Neutrophil (primary cell): ENCODE measurements at regions not wholly inside any gene's neighbourhood (a gene's known extent, or its start where the extent isn't known, plus 50 kb on each side); places are given as distances from the start of the nearest gene placed in this dataset.

Experiments used
- H3K27ac ChIP-seq: fragments of 200-600 bp; sonication (generic); 2 replicates; pipeline ENCODE4 v1.5.1; 2016; ENCODE audit warnings: mild to moderate bottlenecking, moderate library complexity
- H3K27me3 ChIP-seq: fragments of 200-600 bp; sonication (generic); 2 replicates; pipeline ENCODE4 v1.6.0; 2016; ENCODE audit warnings: mild to moderate bottlenecking
- H3K36me3 ChIP-seq: fragments of 200-600 bp; sonication (generic); 2 replicates; pipeline ENCODE4 v1.5.1; 2017
- H3K4me1 ChIP-seq, 2 experiments: fragments of 200-600 bp in 1 of 2; sonication (generic) in 1 of 2; 1 replicate in 1 of 2; 2 replicates in 1 of 2; pipeline versions ENCODE4 v1.5.1 to v1.6.1; 2013 to 2016; ENCODE audit warnings: low read depth in 1 of 2, low read length in 1 of 2, mild to moderate bottlenecking in 1 of 2, moderate library complexity in 1 of 2; ENCODE audit not compliant: control insufficient read depth in 1 of 2, insufficient read depth in 1 of 2
- H3K4me3 ChIP-seq, 2 experiments: fragments of 200-600 bp in 1 of 2; sonication (generic) in 1 of 2; 1 replicate in 1 of 2; 2 replicates in 1 of 2; pipeline ENCODE4 v1.5.1; 2013 to 2016; ENCODE audit warnings: low read depth in 1 of 2, low read length in 1 of 2, mild to moderate bottlenecking in 1 of 2, moderate library complexity in 1 of 2
- H3K9me3 ChIP-seq: fragments of 200-600 bp; sonication (generic); 2 replicates; pipeline ENCODE4 v1.5.1; 2016
- CTCF ChIP-seq: fragments of 200-600 bp; sonication (generic); IDR thresholded peaks from 2 replicates; pipeline ENCODE4 v1.5.1; 2016; ENCODE audit warnings: antibody characterized with exemption

GRCh38 chr13:78979349-78979748 is 320.4 kb upstream of the OBI1 start:
- Histone ChIP-seq H3K9me3 (no peaks in the 10 kb centered on the region), H3K36me3 (no peaks in the 10 kb centered on the region), H3K4me3 (no peak overlapping the region), H3K4me1 (no peaks in the 10 kb centered on the region), H3K27me3 (peaks cover 28% of the 10 kb centered on the region), H3K27ac (no peak overlapping the region)
- TF ChIP-seq CTCF: no peak

GRCh38 chr13:78978381-78978998 is 319.5 kb upstream of the OBI1 start:
- TF ChIP-seq CTCF: no peak
- peaks cover 23% of the 10 kb centered on the region for H3K27me3 ChIP-seq
- H3K27ac ChIP-seq: no peak overlapping the region
- H3K4me1 ChIP-seq: no peaks in the 10 kb centered on the region
- no peaks in the 10 kb centered on the region for H3K9me3 ChIP-seq
- no peaks in the 10 kb centered on the region for H3K36me3 ChIP-seq
- H3K4me3 ChIP-seq: no peak overlapping the region

- Histone ChIP-seq H3K9me3 (no peaks in the 10 kb centered on the region), H3K4me3 (no peak overlapping the region), H3K27me3 (peaks cover 12% of the 10 kb centered on the region), H3K4me1 (no peaks in the 10 kb centered on the region), H3K36me3 (no peaks in the 10 kb centered on the region), H3K27ac (no peak overlapping the region)
- no peak for TF ChIP-seq CTCF
These were observed 318.4 kb upstream of the OBI1 start for GRCh38 chr13:78977311-78977710.

DNA sequence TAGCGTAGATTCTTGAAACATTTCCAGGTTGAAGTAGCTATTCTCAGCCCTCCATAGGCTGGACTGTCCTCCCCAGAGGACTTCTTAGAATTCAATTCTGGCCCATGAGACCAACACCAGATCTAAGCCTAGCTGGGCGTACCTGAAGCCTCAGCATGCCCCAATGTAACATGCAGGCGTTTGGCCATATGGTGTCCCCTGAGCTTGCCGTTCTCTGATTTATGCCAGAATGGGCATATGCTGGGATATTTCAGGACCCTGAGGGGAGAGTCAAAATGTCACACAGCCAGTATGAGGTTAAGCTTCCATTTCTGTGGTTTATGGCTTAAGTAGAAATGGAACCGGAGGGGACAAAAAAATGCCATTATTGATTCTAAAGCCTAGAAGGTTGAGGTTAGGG is 317.7 kb upstream of the OBI1 start:
- Histone ChIP-seq H3K4me1 (no peaks in the 10 kb centered on the region), H3K27ac (no peak overlapping the region), H3K36me3 (no peaks in the 10 kb centered on the region), H3K9me3 (no peaks in the 10 kb centered on the region), H3K4me3 (no peak overlapping the region), H3K27me3 (peaks cover 6% of the 10 kb centered on the region)
- no peak for TF ChIP-seq CTCF

- no peaks in the 10 kb centered on the region for H3K4me1 ChIP-seq
- no peak overlapping the region for H3K4me3 ChIP-seq
- H3K27me3 ChIP-seq: no peaks in the 10 kb centered on the region
- TF ChIP-seq CTCF: no peak
- H3K36me3 ChIP-seq: no peaks in the 10 kb centered on the region
- no peaks in the 10 kb centered on the region for H3K9me3 ChIP-seq
- H3K27ac ChIP-seq: no peak overlapping the region
These were observed 313.6 kb upstream of the OBI1 start for GRCh38 chr13:78972561-78972960.
